Colonic mucosa (tissue), 4 donors: ENCODE measurements at regions not wholly inside any gene's neighbourhood (a gene's known extent, or its start where the extent isn't known, plus 50 kb on each side); places are given as distances from the start of the nearest gene placed in this dataset.

Experiments
- DNase-seq: peaks from one replicate; pipeline ENCODE4 v3.0.0-alpha.2; 2020
- H3K27ac ChIP-seq: fragments of 200-600 bp; one replicate; pipeline ENCODE4 v1.8.0; 2021
- H3K27me3 ChIP-seq: fragments of 200-600 bp; one replicate; pipeline ENCODE4 v1.8.0; 2021
- H3K36me3 ChIP-seq: fragments of 200-600 bp; one replicate; pipeline ENCODE4 v1.8.0; 2021
- H3K4me1 ChIP-seq: fragments of 200-600 bp; one replicate; pipeline ENCODE4 v1.8.0; 2021; ENCODE audit warnings: mild to moderate bottlenecking
- H3K4me3 ChIP-seq: fragments of 200-600 bp; one replicate; pipeline ENCODE4 v1.8.0; 2021
- H3K9ac ChIP-seq, 2 donors: one replicate each; pipeline ENCODE4 v1.7.0; 2013; ENCODE audit warnings: control low read depth in 2 of 2, low read depth in 2 of 2, low read length in 2 of 2
- H3K9me3 ChIP-seq: fragments of 200-600 bp; one replicate; pipeline ENCODE4 v1.8.0; 2021
- CTCF ChIP-seq: fragments of 200-600 bp; IDR thresholded peaks from one replicate; pipeline ENCODE4 v1.8.0; 2022; ENCODE audit warnings: antibody characterized with exemption, mild to moderate bottlenecking
- intact Hi-C: fragments of 100-400 bp; cut with DNase I; formaldehyde crosslinking; loops from one replicate; pipeline ENCODE4 v1.14.1; 2022
- donor health status: healthy.
- donor health status: DM: no; HTN: no; CAD: no.
- donor health status: DM: no; HTN: no; CAD: no.

GRCh38 chr2:40746191-40746590, 294.3 kb upstream of the SLC8A1 start:
- intact Hi-C loops = no loop called here
- Histone ChIP-seq H3K27me3 (no peaks in the 10 kb centered on the region), H3K36me3 (no peaks in the 10 kb centered on the region), H3K4me1 (no peaks in the 10 kb centered on the region), H3K9ac (no peak overlapping the region), H3K4me3 (no peak overlapping the region), H3K27ac (no peak overlapping the region), H3K9me3 (no peaks in the 10 kb centered on the region)
- no peak for DNase-seq
- TF ChIP-seq CTCF = no peak

- Histone ChIP-seq H3K4me3 (no peak overlapping the region), H3K27me3 (no peaks in the 10 kb centered on the region), H3K9ac (no peak overlapping the region), H3K4me1 (no peaks in the 10 kb centered on the region), H3K36me3 (no peaks in the 10 kb centered on the region), H3K9me3 (no peaks in the 10 kb centered on the region), H3K27ac (no peak overlapping the region)
- no peak for DNase-seq
- no peak for TF ChIP-seq CTCF
- intact Hi-C loops = no loop called here
Observed at GRCh38 chr2:40751981-40752380, 300.1 kb upstream of the SLC8A1 start.

- no peak for TF ChIP-seq CTCF
- no peak overlapping the region for H3K9ac ChIP-seq
- no peaks in the 10 kb centered on the region for H3K27me3 ChIP-seq
- intact Hi-C loops = no loop called here
- DNase-seq = no peak
- no peaks in the 10 kb centered on the region for H3K9me3 ChIP-seq
- no peaks in the 10 kb centered on the region for H3K36me3 ChIP-seq
- no peak overlapping the region for H3K4me3 ChIP-seq
- H3K4me1 ChIP-seq = no peaks in the 10 kb centered on the region
- no peak overlapping the region for H3K27ac ChIP-seq
Observed at GRCh38 chr2:40752796-40753195, 300.9 kb upstream of the SLC8A1 start.

- no peaks in the 10 kb centered on the region for H3K4me1 ChIP-seq
- TF ChIP-seq CTCF = no peak
- H3K27ac ChIP-seq = no peak overlapping the region
- intact Hi-C loops = no loop called here
- DNase-seq = no peak
- no peaks in the 10 kb centered on the region for H3K27me3 ChIP-seq
- no peaks in the 10 kb centered on the region for H3K36me3 ChIP-seq
- H3K9ac ChIP-seq = no peak overlapping the region
- H3K4me3 ChIP-seq = no peak overlapping the region
- H3K9me3 ChIP-seq = no peaks in the 10 kb centered on the region
Observed at GRCh38 chr2:40754912-40755311, 303.0 kb upstream of the SLC8A1 start.

GRCh38 chr2:40758401-40759155, 306.7 kb upstream of the SLC8A1 start:
- Histone ChIP-seq H3K27ac (no peak overlapping the region), H3K36me3 (no peaks in the 10 kb centered on the region), H3K4me3 (no peak overlapping the region), H3K9ac (no peak overlapping the region), H3K4me1 (no peaks in the 10 kb centered on the region), H3K27me3 (no peaks in the 10 kb centered on the region), H3K9me3 (no peaks in the 10 kb centered on the region)
- intact Hi-C loops = no loop called here
- DNase-seq = no peak
- TF ChIP-seq CTCF = no peak
